ENCODE measurements at regions not wholly inside any gene's neighbourhood (a gene's known extent, or its start where the extent isn't known, plus 50 kb on each side); places are given as distances from the start of the nearest gene placed in this dataset.

GRCh38 chr5:147174671-147175265, 60.1 kb upstream of the STK32A start:
- no peak for DNase-seq (ENCODE audit: low read depth)
- TF ChIP-seq CTCF (IDR thresholded peaks at IDR 0.05; ENCODE audit: low read depth, low read length, missing control alignments): no peak
- no peak overlapping the region for H3K4me3 ChIP-seq (ENCODE audit: low read depth, low read length)
- in situ Hi-C loops (cut with HindIII; ENCODE audit: low sequenced_read_pairs): no loop called here

GRCh38 chr5:147175516-147176097, 59.2 kb upstream of the STK32A start:
- no peak for DNase-seq (ENCODE audit: low read depth)
- TF ChIP-seq CTCF (IDR thresholded peaks at IDR 0.05; ENCODE audit: low read depth, low read length, missing control alignments): no peak
- in situ Hi-C loops (cut with HindIII; ENCODE audit: low sequenced_read_pairs): no loop called here
- no peak overlapping the region for H3K4me3 ChIP-seq (ENCODE audit: low read depth, low read length)

GRCh38 chr5:147176422-147176821, 58.4 kb upstream of the STK32A start:
- DNase-seq (ENCODE audit: low read depth): no peak
- in situ Hi-C loops (cut with HindIII; ENCODE audit: low sequenced_read_pairs): no loop called here
- no peak for TF ChIP-seq CTCF (IDR thresholded peaks at IDR 0.05; ENCODE audit: low read depth, low read length, missing control alignments)
- H3K4me3 ChIP-seq (ENCODE audit: low read depth, low read length): no peak overlapping the region

GRCh38 chr5:147177125-147177840, 57.5 kb upstream of the STK32A start:
- DNase-seq (ENCODE audit: low read depth): peak; percentile 45
- H3K4me3 ChIP-seq (ENCODE audit: low read depth, low read length): no peak overlapping the region
- in situ Hi-C loops (cut with HindIII; ENCODE audit: low sequenced_read_pairs): no loop called here
- TF ChIP-seq CTCF (IDR thresholded peaks at IDR 0.05; ENCODE audit: low read depth, low read length, missing control alignments): no peak

- no peak for DNase-seq (ENCODE audit: low read depth)
- in situ Hi-C loops (cut with HindIII; ENCODE audit: low sequenced_read_pairs): no loop called here
- no peak for TF ChIP-seq CTCF (IDR thresholded peaks at IDR 0.05; ENCODE audit: low read depth, low read length, missing control alignments)
Measured at GRCh38 chr5:147179562-147180147, 55.2 kb upstream of the STK32A start.

GRCh38 chr5:147180751-147181150, 54.1 kb upstream of the STK32A start:
- no peak for DNase-seq (ENCODE audit: low read depth)
- no peak overlapping the region for H3K4me3 ChIP-seq (ENCODE audit: low read depth, low read length)
- no peak for TF ChIP-seq CTCF (IDR thresholded peaks at IDR 0.05; ENCODE audit: low read depth, low read length, missing control alignments)
- in situ Hi-C loops (cut with HindIII; ENCODE audit: low sequenced_read_pairs): no loop called here

More at GRCh38 chr5:147179562-147180147, 55.2 kb upstream of the STK32A start:
- no peak overlapping the region for H3K4me3 ChIP-seq (ENCODE audit: low read depth, low read length)
